GM20000 (cell line): ENCODE measurements at regions not wholly inside any gene's neighbourhood (a gene's known extent, or its start where the extent isn't known, plus 50 kb on each side); places are given as distances from the start of the nearest gene placed in this dataset.
"Not testable (repeated sequence)": the region's sequence is repeated elsewhere in the genome, so short reads cannot be mapped to it uniquely, and the experiment has no call there.

ENCODE experiments used
- DNase-seq: peaks from one replicate; pipeline ENCODE4 v3.0.0; 2012; ENCODE audit warnings: low spot score
- TF ChIP-seq, protein P1 (sequence below): IDR thresholded peaks from 2 replicates; pipeline ENCODE4 v1.5.1; 2012; ENCODE audit warnings: mild to moderate bottlenecking, control low read depth; ENCODE audit errors: extremely low read depth, missing control alignments

DNA sequence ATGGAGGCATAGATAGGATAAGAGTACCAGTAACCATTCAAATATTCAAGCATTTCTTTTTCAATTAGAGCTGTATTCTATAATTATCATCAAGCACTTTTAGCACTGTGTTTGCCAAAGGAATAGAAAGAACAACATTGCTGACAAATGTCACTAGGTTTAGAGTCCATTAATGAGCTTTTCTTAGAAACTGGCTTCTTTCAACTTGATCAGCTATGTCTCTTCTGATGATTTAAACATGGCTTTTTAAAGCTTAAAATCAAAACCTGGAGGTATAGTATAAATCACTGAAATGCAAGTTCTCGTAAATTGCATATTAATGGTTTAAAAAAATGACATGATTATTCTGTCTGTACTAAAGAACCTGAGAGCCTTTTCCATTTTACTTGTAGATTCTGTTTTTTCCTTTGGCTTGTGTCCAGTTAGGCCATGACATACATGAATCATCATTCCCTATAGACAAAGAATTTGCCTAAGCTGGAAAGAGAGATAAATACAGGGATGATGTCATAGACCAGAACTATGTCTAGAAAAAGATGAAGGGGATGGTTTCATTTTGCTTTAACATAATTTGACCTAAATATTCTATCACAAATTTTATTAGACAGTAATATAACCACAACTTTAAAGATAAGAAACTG is 340.1 kb upstream of the CTSO start:
- DNase-seq: no peak

DNA sequence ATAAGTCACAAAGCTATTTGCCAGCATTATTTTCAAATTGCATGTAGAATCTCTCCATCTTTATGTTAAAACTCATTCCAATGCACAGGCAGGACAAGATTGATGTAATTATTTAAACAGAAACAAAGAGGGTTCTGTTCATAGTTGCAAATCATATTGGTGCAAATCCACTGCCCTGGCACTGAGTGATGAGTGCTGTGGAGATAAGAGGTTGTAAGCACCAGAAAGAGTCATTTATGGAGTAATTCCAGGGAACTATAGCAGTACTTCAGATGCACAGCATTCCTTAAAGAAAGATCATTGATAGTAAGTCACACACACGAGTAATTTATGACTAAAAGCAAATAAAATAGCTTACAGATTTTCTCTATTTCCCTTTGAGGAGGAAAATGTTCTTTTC is 337.7 kb upstream of the CTSO start:
- DNase-seq: no peak
- TF ChIP-seq, protein P1, sequence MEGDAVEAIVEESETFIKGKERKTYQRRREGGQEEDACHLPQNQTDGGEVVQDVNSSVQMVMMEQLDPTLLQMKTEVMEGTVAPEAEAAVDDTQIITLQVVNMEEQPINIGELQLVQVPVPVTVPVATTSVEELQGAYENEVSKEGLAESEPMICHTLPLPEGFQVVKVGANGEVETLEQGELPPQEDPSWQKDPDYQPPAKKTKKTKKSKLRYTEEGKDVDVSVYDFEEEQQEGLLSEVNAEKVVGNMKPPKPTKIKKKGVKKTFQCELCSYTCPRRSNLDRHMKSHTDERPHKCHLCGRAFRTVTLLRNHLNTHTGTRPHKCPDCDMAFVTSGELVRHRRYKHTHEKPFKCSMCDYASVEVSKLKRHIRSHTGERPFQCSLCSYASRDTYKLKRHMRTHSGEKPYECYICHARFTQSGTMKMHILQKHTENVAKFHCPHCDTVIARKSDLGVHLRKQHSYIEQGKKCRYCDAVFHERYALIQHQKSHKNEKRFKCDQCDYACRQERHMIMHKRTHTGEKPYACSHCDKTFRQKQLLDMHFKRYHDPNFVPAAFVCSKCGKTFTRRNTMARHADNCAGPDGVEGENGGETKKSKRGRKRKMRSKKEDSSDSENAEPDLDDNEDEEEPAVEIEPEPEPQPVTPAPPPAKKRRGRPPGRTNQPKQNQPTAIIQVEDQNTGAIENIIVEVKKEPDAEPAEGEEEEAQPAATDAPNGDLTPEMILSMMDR: no peak

More for the DNA sequence above, 340.1 kb upstream of the CTSO start:
- TF ChIP-seq, protein P1: no peak

DNA sequence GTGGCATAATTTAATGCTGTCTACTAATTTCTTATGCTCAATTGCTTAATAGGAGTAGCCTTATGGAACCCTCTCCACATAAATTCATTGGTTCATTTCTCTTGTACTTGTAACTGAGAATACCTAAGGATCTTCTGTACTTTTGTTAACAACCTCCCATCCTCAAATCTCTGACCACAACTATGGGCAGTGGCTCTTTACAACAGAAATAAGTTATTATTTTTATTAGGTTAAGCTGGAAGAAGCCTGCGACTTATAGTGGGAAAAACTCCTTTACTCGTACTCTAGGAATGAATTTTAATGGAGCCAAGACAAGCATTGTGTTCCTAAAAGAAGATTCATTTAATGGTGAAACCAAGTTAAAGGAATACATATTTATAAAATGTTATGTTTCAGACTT is 337.1 kb upstream of the CTSO start:
- DNase-seq: no peak
- TF ChIP-seq, protein P1: no peak

DNA sequence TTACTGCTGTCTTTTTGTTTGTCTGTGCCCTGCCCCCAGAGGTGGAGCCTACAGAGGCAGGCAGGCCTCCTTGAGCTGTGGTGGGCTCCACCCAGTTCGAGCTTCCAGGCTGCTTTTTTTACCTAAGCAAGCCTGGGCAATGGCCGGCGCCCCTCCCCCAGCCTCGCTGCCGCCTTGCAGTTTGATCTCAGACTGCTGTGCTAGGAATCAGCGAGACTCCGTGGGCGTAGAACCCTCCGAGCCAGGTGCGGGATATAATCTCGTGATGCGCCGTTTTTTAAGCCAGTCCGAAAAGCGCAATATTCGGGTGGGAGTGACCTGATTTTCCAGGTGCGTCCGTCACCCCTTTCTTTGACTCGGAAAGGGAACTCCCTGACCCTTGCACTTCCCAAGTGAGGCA is 336.4 kb upstream of the CTSO start:
- DNase-seq: not testable (repeated sequence)

DNA sequence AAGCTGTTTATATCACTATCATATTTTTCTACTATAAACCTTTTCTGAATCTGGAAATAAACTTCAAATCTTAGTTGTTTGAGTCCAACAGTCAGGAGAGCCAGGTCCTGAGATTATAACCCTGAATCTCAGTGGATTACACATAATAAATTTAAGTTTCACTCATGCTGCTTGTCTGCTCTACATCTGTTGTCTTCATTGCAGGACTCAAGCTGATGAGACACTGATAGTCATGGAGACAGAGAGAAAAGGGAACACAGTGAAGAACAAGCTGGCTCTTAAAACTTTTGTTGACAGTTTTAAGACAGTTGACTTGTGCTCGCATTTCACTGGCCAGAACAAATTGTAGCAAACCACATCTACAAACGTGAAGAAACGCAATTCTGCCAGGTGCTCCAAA is 327.0 kb upstream of the CTSO start:
- TF ChIP-seq, protein P1: no peak
- no peak for DNase-seq

DNA sequence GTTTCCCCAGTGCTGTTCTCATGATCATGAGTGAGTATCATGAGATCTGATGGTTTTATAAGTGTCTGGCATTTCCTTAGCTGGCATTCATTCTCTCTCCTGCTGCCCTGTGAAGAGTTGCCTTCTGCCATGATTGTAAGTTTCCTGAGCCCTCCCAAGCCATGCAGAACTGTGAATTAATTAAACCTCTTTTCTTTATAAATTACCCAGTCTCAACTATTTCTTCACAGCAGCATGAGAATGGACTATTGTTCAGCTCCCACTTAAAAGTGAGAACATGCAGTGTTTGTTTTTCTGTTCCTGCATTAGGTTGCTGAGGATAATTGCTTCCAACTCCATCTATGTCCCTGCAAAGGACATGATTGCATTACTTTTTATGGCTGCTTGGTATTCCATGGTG is 311.7 kb upstream of the CTSO start:
- no peak for DNase-seq
- TF ChIP-seq, protein P1: no peak

DNA sequence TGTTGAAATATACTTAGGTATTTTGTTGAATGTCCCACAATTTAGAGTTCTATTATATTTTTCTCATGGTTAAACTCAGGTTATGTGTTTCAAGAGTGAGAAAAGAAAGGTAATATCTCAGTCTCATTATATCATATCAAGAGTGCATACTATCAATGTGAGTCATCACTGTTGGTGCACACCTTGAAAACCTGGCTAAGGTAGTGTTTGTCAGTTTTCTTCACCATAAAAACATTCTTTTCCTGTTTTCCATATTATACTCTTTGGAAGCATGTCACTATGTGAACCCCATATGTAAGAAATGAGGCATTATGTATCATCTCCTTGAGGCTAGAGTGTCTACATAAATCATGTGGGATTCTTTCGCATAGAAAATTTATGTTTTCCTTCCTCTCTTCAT is 307.6 kb upstream of the CTSO start:
- TF ChIP-seq, protein P1: no peak
- no peak for DNase-seq
